ENCODE measurements at regions not wholly inside any gene's neighbourhood (a gene's known extent, or its start where the extent isn't known, plus 50 kb on each side); places are given as distances from the start of the nearest gene placed in this dataset.
"Not testable (repeated sequence)": the region's sequence is repeated elsewhere in the genome, so short reads cannot be mapped to it uniquely, and the experiment has no call there.

DNA sequence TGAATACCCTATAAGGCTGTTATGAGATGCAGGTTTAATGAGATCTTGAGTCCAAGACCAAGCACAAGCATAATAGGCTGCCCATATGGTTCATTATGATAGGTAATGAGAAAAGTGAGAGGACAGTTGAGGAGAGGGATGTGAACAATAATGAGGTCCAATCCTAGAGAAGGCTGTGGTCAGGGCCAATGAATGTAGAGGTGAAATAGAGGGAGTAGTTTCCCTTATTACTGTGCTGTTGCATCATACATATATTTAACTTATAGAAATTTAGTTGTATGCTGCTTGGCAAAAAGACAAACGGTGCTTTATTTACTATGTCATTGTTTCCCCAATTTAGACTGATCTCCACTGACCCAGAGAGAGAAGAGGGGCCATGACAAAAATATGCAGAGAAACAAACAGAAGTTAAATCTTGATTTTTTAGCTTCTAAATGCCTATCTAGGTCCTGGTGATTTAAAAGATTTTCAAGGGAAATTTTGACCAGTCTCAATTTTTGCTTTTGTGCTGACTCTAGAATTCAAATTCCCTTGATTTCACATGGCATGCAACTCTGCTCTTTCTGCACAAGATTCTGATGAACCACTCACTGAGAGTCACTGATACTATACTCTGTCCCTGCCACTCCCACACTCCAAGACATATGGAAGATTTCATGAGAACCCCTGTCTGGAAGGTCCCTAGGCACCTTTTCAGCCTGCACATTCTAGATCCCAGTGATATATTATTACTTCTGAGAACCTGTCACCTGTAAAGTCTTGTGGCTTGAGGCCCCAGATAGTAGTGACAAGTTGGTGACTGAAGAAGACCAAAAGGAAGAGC, 159.7 kb downstream of the VSIG4 start:
- no peak for DNase-seq

DNA sequence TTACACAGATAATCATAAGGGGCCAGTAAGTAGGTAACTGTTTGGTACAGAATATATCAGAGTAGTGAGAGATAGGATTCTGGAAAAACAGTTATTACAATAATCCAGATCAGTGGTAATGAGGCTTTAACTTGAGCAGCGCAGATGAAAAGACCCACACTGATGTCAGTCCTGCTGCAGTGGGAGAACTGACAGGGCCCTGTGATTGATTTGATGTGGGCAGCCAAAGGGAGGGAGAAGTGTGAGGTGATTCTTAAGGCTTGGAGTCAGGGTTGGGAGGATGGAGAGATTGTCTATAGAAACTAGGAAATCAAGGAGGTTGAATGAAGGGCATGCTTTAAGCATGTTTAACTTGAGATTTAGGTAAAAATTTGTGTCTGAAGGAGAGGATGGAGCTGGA, 161.4 kb downstream of the VSIG4 start:
- no peak for DNase-seq

DNA sequence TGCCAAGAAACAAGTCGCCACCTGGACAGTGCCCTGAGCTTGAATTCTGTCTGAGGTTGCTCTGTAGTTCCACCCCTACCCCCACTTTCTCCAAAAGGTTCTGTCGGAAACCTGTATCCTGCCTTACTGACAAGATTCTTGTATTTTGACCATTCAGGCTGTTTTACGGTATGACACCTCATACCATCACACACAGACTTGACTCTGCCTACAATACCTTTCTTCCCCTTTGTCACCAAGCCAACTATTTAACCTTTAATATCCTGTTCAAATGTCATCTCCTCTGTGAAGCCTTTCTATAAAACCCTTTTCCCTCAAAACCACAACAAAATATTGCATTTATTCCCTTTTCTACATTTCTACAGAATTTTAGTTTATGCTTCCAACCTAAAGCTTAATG, 161.9 kb downstream of the VSIG4 start:
- DNase-seq = no peak

DNA sequence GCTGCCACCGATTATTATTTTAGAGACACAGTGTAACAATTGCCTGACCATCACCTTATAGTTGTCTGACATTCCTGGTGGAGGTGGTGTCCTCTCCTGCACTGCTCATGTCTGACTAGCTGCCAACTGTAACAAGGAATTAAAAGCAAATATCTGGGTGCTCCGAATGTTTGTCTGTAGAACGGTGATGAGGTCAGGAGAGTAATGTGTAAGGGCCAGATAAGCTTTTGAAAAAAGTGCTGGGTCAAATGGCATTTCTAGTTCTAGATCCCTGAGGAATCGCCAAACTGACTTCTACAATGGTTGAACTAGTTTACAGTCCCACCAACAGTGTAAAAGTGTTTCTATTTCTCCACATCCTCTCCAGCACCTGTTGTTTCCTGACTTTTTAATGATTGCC, 164.3 kb downstream of the VSIG4 start:
- not testable (repeated sequence) for DNase-seq

DNA sequence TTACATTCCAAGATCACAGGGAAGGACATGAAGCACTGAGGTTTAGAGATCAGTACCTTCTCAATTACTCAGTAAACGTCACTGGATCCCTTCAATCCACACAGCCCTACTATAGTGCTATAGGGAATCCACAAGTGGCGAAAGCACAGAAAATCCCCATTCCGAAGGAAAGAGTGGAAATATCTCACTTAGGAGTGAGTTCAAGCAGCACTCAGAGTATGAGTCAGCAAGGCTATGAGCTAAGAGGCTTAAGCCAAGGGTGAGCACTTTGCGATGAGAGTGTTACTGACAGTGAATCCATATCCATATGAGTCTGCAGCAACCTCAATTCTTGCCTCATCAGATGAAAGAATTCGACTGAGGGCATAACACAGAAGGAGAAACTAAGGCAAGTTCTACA, 165.1 kb downstream of the VSIG4 start:
- DNase-seq = no peak

DNA sequence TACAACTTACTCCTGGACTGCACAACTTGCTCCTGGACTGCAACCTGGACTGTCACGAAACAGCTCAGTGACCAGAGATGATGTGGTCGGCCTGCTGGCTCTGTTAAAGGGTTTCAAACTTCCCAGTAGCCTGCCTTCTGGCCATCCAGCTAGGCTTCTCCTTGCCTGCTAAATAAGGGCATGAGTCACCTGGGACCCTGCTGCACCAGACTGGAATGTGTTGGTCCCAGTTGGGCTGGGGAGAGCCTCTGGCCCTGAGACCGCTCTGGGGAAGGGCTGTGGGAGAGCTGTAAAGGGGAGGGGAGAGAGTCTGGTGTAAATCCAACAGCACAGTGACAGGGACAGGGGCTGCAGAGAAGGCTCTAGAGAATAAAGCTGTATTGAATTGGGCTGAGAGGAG, 165.8 kb downstream of the VSIG4 start:
- no peak for DNase-seq

DNA sequence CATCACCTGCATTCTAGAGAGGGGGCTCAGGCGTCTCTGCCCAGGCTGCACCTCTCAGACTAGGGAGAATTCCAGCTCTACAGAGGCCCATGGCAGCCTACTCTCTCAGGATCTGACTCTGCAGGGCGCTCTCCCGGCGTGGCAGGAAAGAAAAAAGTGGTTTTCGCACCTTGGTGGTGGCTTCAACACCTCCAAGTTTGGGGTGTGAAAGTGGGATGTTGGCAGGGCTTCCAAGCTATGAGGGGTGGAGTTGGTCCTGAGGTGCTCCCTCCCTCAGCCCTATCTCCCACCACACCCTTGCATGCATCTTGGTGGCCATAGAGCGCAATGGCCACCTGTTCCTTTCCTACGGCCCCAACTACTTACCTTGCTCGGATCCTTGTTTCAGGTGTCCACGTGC, 166.5 kb downstream of the VSIG4 start:
- no peak for DNase-seq

DNA sequence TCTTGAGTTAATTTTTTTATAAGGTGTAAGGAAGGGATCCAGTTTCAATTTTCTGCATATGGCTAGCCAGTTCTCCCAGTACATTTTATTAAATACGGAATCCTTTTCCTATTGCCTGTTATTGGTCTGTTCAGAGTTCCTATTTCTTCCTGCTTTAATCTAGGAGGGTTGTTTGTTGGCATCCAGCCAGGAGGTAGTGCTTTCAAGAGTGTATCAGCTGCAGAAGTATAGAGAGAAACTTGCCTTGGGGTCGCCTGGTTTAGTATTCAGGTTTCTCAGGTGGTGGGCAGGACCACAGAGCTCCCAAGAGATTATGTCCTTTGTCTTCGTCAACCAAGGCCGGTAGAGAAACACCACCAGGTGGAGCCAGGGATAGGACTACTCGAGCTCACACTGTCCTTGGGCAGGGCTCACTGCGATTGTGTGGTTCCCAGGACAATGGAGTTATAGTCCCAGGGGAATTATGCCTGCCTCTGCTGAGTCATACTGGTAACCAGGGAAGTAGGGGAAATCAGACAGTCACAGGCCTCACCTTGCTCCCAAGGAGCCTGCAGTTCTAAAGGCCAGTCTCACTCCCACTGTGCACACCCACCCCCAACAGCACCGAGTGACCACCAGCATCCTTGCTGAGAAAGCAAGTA, 168.1 kb downstream of the VSIG4 start:
- peak; percentile 5 for DNase-seq

DNA sequence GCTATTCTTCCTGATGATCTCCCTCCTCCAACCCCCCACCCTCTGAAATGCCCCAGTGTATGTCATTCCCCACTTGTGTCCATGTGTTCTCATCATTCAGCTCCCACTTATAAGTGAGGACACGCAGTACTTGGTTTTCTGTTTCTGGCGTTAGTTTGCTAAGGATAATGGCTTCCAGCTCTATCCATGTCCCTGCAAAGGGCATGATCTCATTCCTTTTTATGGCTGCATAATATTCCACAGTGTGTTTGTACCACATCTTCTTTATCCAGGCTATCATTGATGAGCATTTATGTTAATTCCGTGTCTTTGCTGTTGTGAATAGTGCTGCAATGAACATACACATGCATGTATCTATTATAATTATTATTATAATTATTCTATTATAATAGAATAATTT, 169.3 kb downstream of the VSIG4 start:
- DNase-seq = not testable (repeated sequence)

DNA sequence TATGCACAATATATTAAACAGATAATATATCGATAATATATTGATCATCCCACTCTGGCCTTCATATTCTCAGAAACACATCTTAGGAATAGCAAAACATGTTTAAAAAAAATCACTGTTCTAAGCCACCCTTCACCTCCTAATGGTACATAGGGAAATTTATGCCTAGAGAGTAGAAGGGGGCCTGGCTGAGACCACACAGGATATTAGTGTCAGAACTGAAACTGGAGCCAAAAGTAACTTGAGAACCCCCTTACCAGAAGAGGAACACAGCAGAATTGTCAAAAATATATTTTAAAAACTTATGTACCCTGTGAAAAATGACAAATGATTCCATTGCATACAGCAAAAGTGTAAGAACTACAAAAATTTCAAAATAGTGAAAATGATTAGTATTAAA, 173.1 kb downstream of the VSIG4 start:
- no peak for DNase-seq

DNA sequence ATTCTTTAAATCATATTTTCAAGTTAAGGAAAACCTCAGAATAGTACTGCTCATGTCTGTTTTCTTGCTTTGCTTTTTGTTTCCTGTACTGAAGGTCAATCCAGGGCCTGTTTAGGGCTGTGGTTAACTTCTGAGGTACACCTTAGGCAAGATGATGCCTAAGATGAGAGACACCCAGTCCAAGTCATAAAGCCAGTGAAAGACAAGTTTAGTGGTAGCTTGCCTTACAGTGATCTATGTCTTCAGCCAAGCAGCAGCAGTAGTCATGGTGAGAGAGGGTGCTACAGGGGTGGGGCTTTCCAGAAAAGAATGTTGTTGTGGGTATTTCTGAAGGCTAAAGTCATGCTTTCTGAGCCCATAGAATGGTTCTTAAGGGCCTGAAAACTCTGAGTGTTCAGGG, 173.7 kb downstream of the VSIG4 start:
- DNase-seq = peak; percentile 7

DNA sequence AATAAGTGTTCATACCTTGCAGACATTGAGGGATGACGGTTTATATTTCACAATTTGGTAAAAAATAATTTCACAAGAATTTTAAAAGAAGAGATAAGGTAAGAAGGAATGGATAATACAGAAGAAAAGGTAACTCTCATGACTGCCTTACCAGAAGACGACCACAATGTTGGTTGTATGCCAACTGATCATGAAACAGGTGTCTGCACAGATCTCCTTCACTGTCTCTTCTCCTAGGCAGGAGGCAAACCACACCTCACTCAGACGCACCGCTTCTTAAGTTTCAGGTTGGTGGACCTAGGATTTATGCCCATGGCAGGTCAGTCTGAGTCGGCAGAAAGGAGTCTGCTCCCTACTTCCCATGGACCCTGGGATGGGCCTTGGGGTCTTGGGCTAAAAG, 177.2 kb downstream of the VSIG4 start:
- DNase-seq = no peak

DNA sequence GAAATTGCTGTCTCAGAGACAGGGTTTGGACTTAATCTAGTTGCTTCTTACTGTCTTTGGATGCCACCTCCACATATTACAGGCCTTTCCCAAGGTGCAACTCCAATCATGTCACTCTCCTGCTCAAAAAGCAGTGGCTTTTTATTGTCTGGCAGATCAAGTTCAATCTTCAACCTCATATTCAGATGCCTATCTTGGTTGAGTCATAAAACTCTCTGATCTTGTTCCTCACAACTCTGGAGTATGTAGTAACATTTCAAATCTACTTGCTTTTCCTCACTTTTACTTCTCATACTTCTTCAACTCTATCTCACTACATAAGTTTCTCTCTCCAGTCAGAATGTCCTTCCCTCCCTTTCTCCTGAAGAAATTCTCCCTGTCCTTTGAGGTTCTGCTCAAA, 180.6 kb downstream of the VSIG4 start:
- DNase-seq = no peak

DNA sequence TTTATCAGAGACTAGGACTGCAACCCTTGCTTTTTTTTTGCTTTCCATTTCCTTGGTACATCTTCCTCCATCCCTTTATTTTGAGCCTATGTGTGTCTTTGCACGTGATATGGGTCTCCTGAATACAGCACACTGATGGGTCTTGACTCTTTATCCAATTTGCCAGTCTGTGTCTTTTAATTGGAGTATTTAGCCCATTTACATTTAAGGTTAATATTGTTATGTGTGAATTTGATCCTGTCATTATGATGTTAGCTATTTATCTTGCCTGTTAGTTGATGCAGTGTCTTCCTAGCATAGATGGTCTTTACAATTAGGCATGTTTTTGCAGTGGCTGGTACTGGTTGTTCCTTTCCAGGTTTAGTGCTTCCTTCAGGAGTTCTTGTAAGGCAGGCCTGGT, 185.4 kb downstream of the VSIG4 start:
- DNase-seq = not testable (repeated sequence)

DNA sequence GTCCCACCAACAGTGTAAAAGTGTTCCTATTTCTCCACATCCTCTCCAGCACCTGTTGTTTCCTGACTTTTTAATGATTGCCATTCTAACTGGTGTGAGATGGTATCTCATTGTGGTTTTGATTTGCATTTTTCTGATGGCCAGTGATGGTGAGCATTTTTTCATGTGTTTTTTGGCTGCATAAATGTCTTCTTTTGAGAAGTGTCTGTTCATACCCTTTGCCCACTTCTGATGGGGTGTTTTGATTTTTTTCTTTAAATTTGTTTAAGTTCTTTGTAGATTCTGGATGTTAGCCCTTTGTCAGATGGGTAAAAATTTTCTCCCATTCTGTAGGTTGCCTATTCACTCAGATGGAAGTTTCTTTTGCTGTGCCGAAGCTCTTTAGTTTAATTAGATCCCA, 183.9 kb downstream of the MSN start:
- not testable (repeated sequence) for DNase-seq

DNA sequence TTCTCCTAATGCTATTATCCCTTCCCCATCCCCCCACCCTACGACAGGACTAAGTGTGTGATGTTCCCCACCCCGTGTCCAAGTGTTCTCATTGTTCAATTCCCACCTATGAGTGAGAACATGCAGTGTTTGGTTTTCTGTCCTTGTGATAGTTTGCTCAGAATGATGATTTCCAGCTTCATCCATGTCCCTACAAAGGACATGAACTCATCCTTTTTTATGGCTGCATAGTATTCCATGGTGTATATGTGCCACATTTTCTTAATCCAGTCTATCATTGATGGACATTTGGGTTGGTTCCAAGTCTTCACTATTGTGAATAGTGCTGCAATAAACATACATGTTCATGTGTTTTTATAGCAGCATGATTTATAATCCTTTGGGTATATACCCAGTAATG, 183.4 kb downstream of the MSN start:
- DNase-seq = not testable (repeated sequence)

DNA sequence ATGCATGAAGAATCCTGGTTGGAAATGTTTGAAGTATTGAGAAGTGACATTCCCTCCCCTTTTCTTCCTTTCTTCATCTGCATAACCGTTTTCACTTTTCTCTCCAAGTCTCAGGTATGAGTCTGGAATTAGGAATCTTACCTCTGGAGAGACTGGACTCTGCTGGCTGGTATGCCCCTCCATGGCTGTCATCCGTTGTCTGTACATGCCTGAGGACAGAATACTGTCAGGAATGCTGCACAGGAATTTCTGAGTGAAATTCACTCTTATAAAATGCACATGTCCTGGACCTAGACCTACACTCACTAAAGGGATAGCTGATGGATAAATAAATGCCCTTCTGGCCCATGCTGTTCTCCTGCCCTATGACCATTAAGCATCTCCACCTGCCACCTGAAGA, 179.5 kb downstream of the MSN start:
- no peak for DNase-seq

DNA sequence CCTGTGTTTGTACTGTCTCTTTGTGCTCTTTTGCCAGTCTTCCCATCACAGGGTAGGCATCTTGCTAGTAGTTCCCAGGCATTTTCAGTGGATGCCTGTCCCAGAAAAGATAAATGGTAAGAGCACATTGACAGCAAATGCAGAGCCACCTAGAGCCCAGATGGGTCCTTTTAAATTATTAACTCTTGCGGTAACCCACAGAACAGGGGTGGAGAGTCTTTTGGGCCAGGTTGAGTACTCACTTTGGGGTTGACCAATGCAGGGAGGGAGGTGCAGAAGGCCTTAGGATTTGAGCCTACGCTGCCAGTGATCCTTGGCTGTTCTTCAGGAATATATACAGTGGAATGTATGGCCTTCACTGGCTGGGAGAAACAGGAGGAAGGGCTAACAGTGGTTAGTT, 173.8 kb downstream of the MSN start:
- no peak for DNase-seq

DNA sequence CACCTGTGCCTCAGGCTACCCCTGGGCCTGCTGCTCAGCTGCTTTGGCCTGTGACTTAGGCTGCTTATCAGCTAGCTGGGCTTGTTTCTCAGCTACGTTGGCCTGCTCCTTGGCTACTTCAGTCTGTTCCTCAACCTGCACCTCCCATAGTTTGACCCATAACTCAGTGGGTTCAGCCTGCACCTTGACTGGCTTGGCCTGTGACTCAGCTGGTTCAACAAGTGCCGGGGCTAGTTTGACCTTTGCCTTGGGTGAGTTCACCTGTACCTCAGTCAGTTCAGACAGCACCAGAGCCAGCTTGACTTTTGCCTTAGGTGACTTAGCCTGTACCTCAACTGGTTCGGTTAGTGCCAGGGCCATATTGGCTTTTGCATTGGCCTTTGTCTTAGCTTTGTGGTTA, 171.2 kb downstream of the MSN start:
- DNase-seq = no peak

DNA sequence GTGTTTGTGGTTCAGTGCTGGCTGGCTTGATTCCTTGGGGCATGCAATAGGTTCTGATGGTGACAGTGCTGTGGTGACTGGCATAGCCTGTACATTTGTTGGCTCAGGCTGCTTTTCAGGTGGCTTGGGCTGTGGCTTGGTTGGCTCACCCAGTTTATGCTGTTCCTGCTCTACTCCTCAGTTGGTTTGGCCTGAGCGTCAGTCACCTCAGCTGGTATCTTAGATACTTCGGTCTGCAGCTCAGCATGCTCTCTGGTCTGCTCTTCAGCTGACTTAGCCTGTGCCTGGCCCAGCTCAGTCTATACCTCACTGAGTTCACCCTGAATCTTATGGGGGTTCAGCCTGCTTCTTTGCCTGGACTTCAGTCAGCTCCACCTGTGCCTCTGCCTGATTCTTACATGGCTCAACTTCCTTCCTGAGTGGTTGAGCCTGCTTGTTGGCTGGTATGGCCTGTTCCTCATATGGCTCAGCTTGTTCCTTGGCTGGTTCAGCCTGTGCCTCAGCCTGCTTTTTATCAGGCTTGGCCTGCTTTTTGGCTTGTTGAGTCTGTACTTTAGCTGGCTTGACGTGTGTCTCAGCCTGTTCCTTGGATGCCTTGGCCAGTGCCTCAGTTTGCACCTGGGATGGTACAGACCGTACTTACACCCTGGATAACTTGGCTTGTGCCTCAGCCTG, 170.6 kb downstream of the MSN start:
- no peak for DNase-seq

DNA sequence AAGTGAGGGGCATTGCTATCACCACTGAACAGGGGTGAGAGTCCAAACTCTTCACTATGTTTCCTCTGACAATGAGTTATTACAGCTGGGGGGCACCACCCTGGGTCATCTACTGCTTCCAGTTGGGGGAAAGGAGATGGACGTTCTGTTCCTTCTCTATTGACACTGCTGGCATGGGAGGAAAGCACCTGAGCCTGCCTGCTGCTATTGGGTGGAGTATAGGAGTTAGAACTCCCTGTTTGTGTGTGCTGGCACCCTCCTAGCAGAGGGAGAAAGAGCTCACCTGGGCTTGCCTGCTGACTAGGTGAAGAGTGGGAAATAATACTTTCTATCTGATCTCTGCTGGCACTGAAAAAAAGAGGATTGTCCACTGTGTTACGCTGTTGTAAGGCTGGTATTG, 163.8 kb downstream of the MSN start:
- no peak for DNase-seq

DNA sequence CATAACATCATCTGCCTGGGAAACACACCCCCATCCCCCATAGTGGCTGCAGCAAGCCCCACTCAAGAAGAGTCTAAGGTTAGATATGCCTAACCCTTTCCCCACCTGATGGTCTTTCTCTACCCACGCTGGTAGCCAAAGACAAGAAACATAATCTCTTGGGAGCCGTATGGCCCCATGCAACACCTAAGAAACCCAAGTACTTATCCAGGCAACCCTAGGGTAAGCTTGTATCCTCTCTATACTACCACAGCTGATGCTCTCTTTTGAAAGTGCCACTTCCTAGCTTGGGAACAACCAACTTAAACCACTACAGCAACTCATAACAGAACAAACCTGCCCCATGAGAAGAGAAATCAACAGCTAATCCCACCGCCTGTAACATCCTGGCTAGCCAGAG, 161.1 kb downstream of the MSN start:
- no peak for DNase-seq

DNA sequence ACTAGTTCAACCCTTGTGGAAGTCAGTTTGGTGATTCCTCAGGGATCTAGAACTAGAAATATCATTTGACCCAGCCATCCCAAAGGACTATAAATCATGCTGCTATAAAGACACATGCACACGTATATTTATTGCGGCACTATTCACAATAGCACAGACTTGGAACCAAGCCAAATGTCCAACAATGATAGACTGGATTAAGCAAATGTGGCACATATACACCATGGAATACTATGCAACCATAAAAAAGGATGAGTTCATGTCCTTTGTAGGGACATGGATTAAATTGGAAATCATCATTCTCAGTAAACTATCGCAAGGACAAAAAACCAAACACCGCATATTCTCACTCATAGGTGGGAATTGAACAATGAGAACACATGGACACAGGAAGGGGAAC, 157.8 kb downstream of the MSN start:
- not testable (repeated sequence) for DNase-seq
